SK-N-SH (cell line): ENCODE measurements at regions not wholly inside any gene's neighbourhood (a gene's known extent, or its start where the extent isn't known, plus 50 kb on each side); places are given as distances from the start of the nearest gene placed in this dataset.
"Not testable (repeated sequence)": the region's sequence is repeated elsewhere in the genome, so short reads cannot be mapped to it uniquely, and the experiment has no call there.

Experiments
- CTCF ChIP-seq: fragments of 200-600 bp; sonication (generic); IDR thresholded peaks from 2 replicates; pipeline ENCODE4 v1.6.1; 2017; ENCODE audit warnings: antibody characterized with exemption, mild to moderate bottlenecking, moderate library complexity
- POLR2AphosphoS5 ChIP-seq: IDR thresholded peaks from 2 replicates; pipeline ENCODE4 v1.6.1; 2012; ENCODE audit warnings: low read depth, low read length
- USF2 ChIP-seq: fragments of 150-350 bp; IDR thresholded peaks from 2 replicates; pipeline ENCODE4 v1.6.1; 2017; ENCODE audit warnings: antibody characterized with exemption, low read length, low read depth, borderline replicate concordance

- TF ChIP-seq USF2, CTCF, POLR2AphosphoS5: not testable (repeated sequence)
Measured at GRCh38 chr20:40911152-40911551, 117.5 kb upstream of the TOP1 start.
